Activated CD4-positive, alpha-beta T cell treated with anti-CD3 and anti-CD28 coated beads, Interleukin-2, amount 50 U/mL, for 1 hour (primary cell): ENCODE measurements at regions not wholly inside any gene's neighbourhood (a gene's known extent, or its start where the extent isn't known, plus 50 kb on each side); places are given as distances from the start of the nearest gene placed in this dataset.
"Not testable (repeated sequence)": the region's sequence is repeated elsewhere in the genome, so short reads cannot be mapped to it uniquely, and the experiment has no call there.

Experiments
- DNase-seq: peaks from one replicate; pipeline ENCODE4 v3.0.0-alpha.2; 2020

GRCh38 chr4:179164267-179164999, 1722.2 kb upstream of the AGA start:
- no peak for DNase-seq

GRCh38 chr4:179165000-179165738, 1722.9 kb upstream of the AGA start:
- no peak for DNase-seq

- no peak for DNase-seq
These were observed 1723.6 kb upstream of the AGA start for GRCh38 chr4:179165862-179166261.

GRCh38 chr4:179170308-179170707, 1728.1 kb upstream of the AGA start:
- not testable (repeated sequence) for DNase-seq

GRCh38 chr4:179182741-179183140, 1740.5 kb upstream of the AGA start:
- DNase-seq: no peak

- DNase-seq: no peak
These were observed 1753.7 kb upstream of the AGA start for GRCh38 chr4:179195887-179196286.

GRCh38 chr4:179196511-179196910, 1754.3 kb upstream of the AGA start:
- no peak for DNase-seq

- no peak for DNase-seq
These were observed 1758.4 kb upstream of the AGA start for GRCh38 chr4:179200681-179201080.

- DNase-seq: no peak
These were observed 1783.4 kb upstream of the AGA start for GRCh38 chr4:179225594-179225993.

GRCh38 chr4:179248821-179249220, 1806.6 kb upstream of the AGA start:
- DNase-seq: no peak

GRCh38 chr4:179268791-179269190, 1826.6 kb upstream of the AGA start:
- no peak for DNase-seq

GRCh38 chr4:179272282-179272681, 1830.0 kb upstream of the AGA start:
- DNase-seq: no peak

- DNase-seq: no peak
These were observed 1836.4 kb upstream of the AGA start for GRCh38 chr4:179278647-179279046.

- no peak for DNase-seq
These were observed 1843.5 kb upstream of the AGA start for GRCh38 chr4:179285696-179286095.

- no peak for DNase-seq
These were observed 1849.4 kb upstream of the AGA start for GRCh38 chr4:179291657-179292056.

- DNase-seq: no peak
These were observed 1850.2 kb upstream of the AGA start for GRCh38 chr4:179292468-179292867.

GRCh38 chr4:179307297-179308136, 1865.3 kb upstream of the AGA start:
- DNase-seq: no peak

- DNase-seq: no peak
These were observed 1871.6 kb upstream of the AGA start for GRCh38 chr4:179313823-179314222.

GRCh38 chr4:179325181-179325580, 1882.9 kb upstream of the AGA start:
- no peak for DNase-seq

GRCh38 chr4:179328627-179329026, 1886.4 kb upstream of the AGA start:
- DNase-seq: no peak

- DNase-seq: no peak
These were observed 1889.1 kb upstream of the AGA start for GRCh38 chr4:179331362-179331761.

- no peak for DNase-seq
These were observed 1902.6 kb upstream of the AGA start for GRCh38 chr4:179344861-179345260.

GRCh38 chr4:179352221-179352620, 1910.0 kb upstream of the AGA start:
- DNase-seq: no peak

GRCh38 chr4:179353786-179354185, 1911.5 kb upstream of the AGA start:
- no peak for DNase-seq
